H9 (cell line): ENCODE measurements at regions not wholly inside any gene's neighbourhood (a gene's known extent, or its start where the extent isn't known, plus 50 kb on each side); places are given as distances from the start of the nearest gene placed in this dataset.

ENCODE experiments used
- DNase-seq: peaks from one replicate; pipeline ENCODE4 v3.0.0-alpha.2; 2017
- H2AFZ ChIP-seq: one replicate; pipeline ENCODE4 v1.6.1; 2013; ENCODE audit warnings: mild to moderate bottlenecking, low read length, control low read depth, moderate library complexity
- H2AK5ac ChIP-seq: 2 replicates; pipeline ENCODE4 v1.6.1; 2013; ENCODE audit warnings: low read length, control low read depth, mixed read lengths; ENCODE audit not compliant: insufficient read length
- H2BK120ac ChIP-seq: one replicate; pipeline ENCODE4 v1.6.1; 2013; ENCODE audit warnings: low read depth, mild to moderate bottlenecking, low read length, control low read depth, inconsistent platforms; ENCODE audit not compliant: poor library complexity, severe bottlenecking
- H2BK12ac ChIP-seq: 2 replicates; pipeline ENCODE4 v1.6.1; 2013; ENCODE audit warnings: low read length, control low read depth, mixed read lengths, low read depth; ENCODE audit not compliant: insufficient read length
- H2BK15ac ChIP-seq: 2 replicates; pipeline ENCODE4 v1.6.1; 2013; ENCODE audit warnings: low read depth, low read length, control low read depth
- H2BK20ac ChIP-seq: one replicate; pipeline ENCODE4 v1.6.1; 2013; ENCODE audit warnings: low read depth, mild to moderate bottlenecking, low read length, control low read depth, inconsistent platforms; ENCODE audit not compliant: poor library complexity, severe bottlenecking
- H2BK5ac ChIP-seq: 2 replicates; pipeline ENCODE4 v1.6.1; 2013; ENCODE audit warnings: low read length, control low read depth, mixed read lengths; ENCODE audit not compliant: insufficient read length
- H3K14ac ChIP-seq: 2 replicates; pipeline ENCODE4 v1.6.1; 2013; ENCODE audit warnings: low read length, control low read depth; ENCODE audit not compliant: insufficient read depth
- H3K18ac ChIP-seq: 2 replicates; pipeline ENCODE4 v1.6.1; 2013; ENCODE audit warnings: low read depth, mild to moderate bottlenecking, mixed read lengths, low read length, control low read depth; ENCODE audit not compliant: insufficient read length
- H3K23ac ChIP-seq: 2 replicates; pipeline ENCODE4 v1.6.1; 2013; ENCODE audit warnings: low read length, control low read depth, mixed read lengths, low read depth; ENCODE audit not compliant: insufficient read length
- H3K23me2 ChIP-seq: 2 replicates; pipeline ENCODE4 v1.6.1; 2013; ENCODE audit warnings: low read depth, mild to moderate bottlenecking, mixed read lengths, low read length, control low read depth; ENCODE audit not compliant: insufficient read length, poor library complexity, severe bottlenecking
- H3K27ac ChIP-seq: 2 replicates; pipeline ENCODE4 v1.5.1; 2013; ENCODE audit warnings: low read length, control low read depth, mixed read lengths, low read depth; ENCODE audit not compliant: insufficient read length
- H3K27me3 ChIP-seq: 2 replicates; pipeline ENCODE4 v1.6.1; 2013; ENCODE audit warnings: low read length, control low read depth, inconsistent platforms; ENCODE audit not compliant: insufficient read depth
- H3K4ac ChIP-seq: 2 replicates; pipeline ENCODE4 v1.6.1; 2013; ENCODE audit warnings: low read depth, mild to moderate bottlenecking, control low read depth, inconsistent platforms, low read length, moderate library complexity
- H3K4me1 ChIP-seq: 2 replicates; pipeline ENCODE4 v1.6.1; 2013; ENCODE audit warnings: low read length, control low read depth, inconsistent platforms; ENCODE audit not compliant: insufficient read depth
- H3K4me2 ChIP-seq: 2 replicates; pipeline ENCODE4 v1.6.1; 2013; ENCODE audit warnings: low read length, control low read depth, mixed read lengths; ENCODE audit not compliant: insufficient read length, insufficient read depth
- H3K56ac ChIP-seq: 2 replicates; pipeline ENCODE4 v1.6.1; 2013; ENCODE audit warnings: low read depth, mild to moderate bottlenecking, mixed read lengths, low read length, control low read depth; ENCODE audit not compliant: insufficient read length
- H3K79me1 ChIP-seq: 2 replicates; pipeline ENCODE4 v1.6.1; 2013; ENCODE audit warnings: low read depth, mild to moderate bottlenecking, moderate library complexity, low read length, control low read depth, inconsistent platforms; ENCODE audit not compliant: insufficient read depth, poor library complexity, severe bottlenecking
- H3K79me2 ChIP-seq: 2 replicates; pipeline ENCODE4 v1.6.1; 2013; ENCODE audit warnings: low read length, control low read depth, inconsistent platforms; ENCODE audit not compliant: insufficient read depth
- H3K9ac ChIP-seq: 2 replicates; pipeline ENCODE4 v1.6.1; 2013; ENCODE audit warnings: low read length, control low read depth, mixed read lengths; ENCODE audit not compliant: insufficient read length; ENCODE audit errors: extremely low read depth
- H3K9me3 ChIP-seq: one replicate; pipeline ENCODE4 v1.6.1; 2013; ENCODE audit warnings: low read depth, low read length, inconsistent platforms; ENCODE audit not compliant: control insufficient read depth
- H3T11ph ChIP-seq: one replicate; pipeline ENCODE4 v1.6.1; 2013; ENCODE audit warnings: mild to moderate bottlenecking, low read length, control low read depth, inconsistent platforms
- H4K20me1 ChIP-seq: one replicate; pipeline ENCODE4 v1.6.1; 2013; ENCODE audit not compliant: control insufficient read depth, insufficient read length, insufficient read depth
- H4K5ac ChIP-seq: 2 replicates; pipeline ENCODE4 v1.6.1; 2013; ENCODE audit warnings: low read depth, mild to moderate bottlenecking, mixed read lengths, low read length, control low read depth; ENCODE audit not compliant: insufficient read length
- H4K8ac ChIP-seq: replicated peaks from 2 replicates; pipeline ENCODE4 v1.6.1; 2013; ENCODE audit warnings: low read length, control low read depth, mixed read lengths, low read depth; ENCODE audit not compliant: insufficient read length
- H4K91ac ChIP-seq: 2 replicates; pipeline ENCODE4 v1.6.1; 2013; ENCODE audit warnings: low read depth, mild to moderate bottlenecking, moderate library complexity, mixed read lengths, low read length, control low read depth; ENCODE audit not compliant: insufficient read length
- H3K27ac Mint-ChIP-seq, 3 experiments: 2 replicates in 2 of 3; 3 replicates in 1 of 3; pipeline ENCODE4 v1.8.0; 2020 to 2021; ENCODE audit warnings: mixed read lengths in 3 of 3, mild to moderate bottlenecking in 1 of 3, moderate library complexity in 1 of 3
- H3K27me3 Mint-ChIP-seq: 2 replicates; pipeline ENCODE4 v1.8.0; 2021; ENCODE audit warnings: low read depth, mild to moderate bottlenecking, moderate library complexity, mixed read lengths
- H3K36me3 Mint-ChIP-seq, 3 experiments: 2 replicates in 2 of 3; 3 replicates in 1 of 3; pipeline ENCODE4 v1.8.0; 2020 to 2021; ENCODE audit warnings: low read depth in 3 of 3, mixed read lengths in 3 of 3; ENCODE audit not compliant: insufficient read depth in 1 of 3
- H3K4me1 Mint-ChIP-seq, 2 experiments: 2 replicates each; pipeline ENCODE4 v1.8.0; 2020; ENCODE audit warnings: mixed read lengths in 2 of 2
- H3K4me3 Mint-ChIP-seq, 2 experiments: 2 replicates in 1 of 2; 3 replicates in 1 of 2; pipeline ENCODE4 v1.8.0; 2020 to 2021; ENCODE audit warnings: mild to moderate bottlenecking in 2 of 2, mixed read lengths in 2 of 2, moderate library complexity in 1 of 2
- H3K9me3 Mint-ChIP-seq, 2 experiments: 2 replicates in 1 of 2; 3 replicates in 1 of 2; pipeline ENCODE4 v1.8.0; 2020; ENCODE audit warnings: mild to moderate bottlenecking in 2 of 2, mixed read lengths in 2 of 2, moderate library complexity in 1 of 2
- CTCF ChIP-seq: fragments of 200-600 bp; sonication (generic); conservative IDR thresholded peaks from 3 replicates; pipeline ENCODE4 v1.8.0; 2021; ENCODE audit warnings: antibody characterized with exemption, mild to moderate bottlenecking
- WGBS: extraction: QIAGEN DNeasy Blood & Tissue Kit; methylation state at CpG from one replicate; pipeline ENCODE4 v1.1.7; 2013; ENCODE audit warnings: missing lambda C conversion rate, low lambda C conversion rate, mixed read lengths; ENCODE audit not compliant: insufficient read length; ENCODE audit errors: extremely low coverage; 5-methylcytosine and 5-hydroxymethylcytosine counted together

- Histone ChIP-seq H3K9ac (no peak overlapping the region), H3K18ac (no peak overlapping the region), H3K23ac (no peak overlapping the region), H3T11ph (no peak overlapping the region), H2AK5ac (no peak overlapping the region), H3K4me1 (peaks cover 2% of the 10 kb centered on the region; the same call in 1 of the 2 replicates), H3K79me1 (no peaks in the 10 kb centered on the region), H3K9me3 (no peaks in the 10 kb centered on the region), H4K8ac (no peak overlapping the region), H2BK5ac (no peak overlapping the region), H4K5ac (no peak overlapping the region), H3K4me2 (no peak overlapping the region), H2BK120ac (no peak overlapping the region), H3K27ac (no peak overlapping the region), H3K23me2 (no peaks in the 10 kb centered on the region), H4K20me1 (no peaks in the 10 kb centered on the region), H2AFZ (no peak overlapping the region), H3K79me2 (no peaks in the 10 kb centered on the region), H3K56ac (no peak overlapping the region), H2BK20ac (no peak overlapping the region), H3K14ac (no peak overlapping the region), H2BK12ac (no peak overlapping the region), H2BK15ac (no peak overlapping the region), H4K91ac (no peak overlapping the region), H3K4ac (no peak overlapping the region), H3K27me3 (no peaks in the 10 kb centered on the region)
- TF ChIP-seq CTCF, result no peak
- H3K27ac Mint-ChIP-seq, result no peak overlapping the region; a peak in 1 of 7 replicates
- peaks cover 12 to 13% of the 10 kb centered on the region in 2 experiments for H3K4me1 Mint-ChIP-seq
- DNase-seq, result no peak
- no CpG with 5 or more reads among the region's 2 CpGs for WGBS
- peaks cover under 1 to 3% of the 10 kb centered on the region in 2 experiments; a peak in 1 of 5 replicates for H3K9me3 Mint-ChIP-seq
- H3K27me3 Mint-ChIP-seq, result no peaks in the 10 kb centered on the region
- H3K36me3 Mint-ChIP-seq, result peaks cover 0 to 2% (median 1%) of the 10 kb centered on the region in 3 experiments; a peak in 3 of 7 replicates
- no peak overlapping the region for H3K4me3 Mint-ChIP-seq
These were observed 502.5 kb downstream of the SPRY1 start for GRCh38 chr4:123898946-123899666.
